ENCODE measurements at regions not wholly inside any gene's neighbourhood (a gene's known extent, or its start where the extent isn't known, plus 50 kb on each side); places are given as distances from the start of the nearest gene placed in this dataset.

DNA sequence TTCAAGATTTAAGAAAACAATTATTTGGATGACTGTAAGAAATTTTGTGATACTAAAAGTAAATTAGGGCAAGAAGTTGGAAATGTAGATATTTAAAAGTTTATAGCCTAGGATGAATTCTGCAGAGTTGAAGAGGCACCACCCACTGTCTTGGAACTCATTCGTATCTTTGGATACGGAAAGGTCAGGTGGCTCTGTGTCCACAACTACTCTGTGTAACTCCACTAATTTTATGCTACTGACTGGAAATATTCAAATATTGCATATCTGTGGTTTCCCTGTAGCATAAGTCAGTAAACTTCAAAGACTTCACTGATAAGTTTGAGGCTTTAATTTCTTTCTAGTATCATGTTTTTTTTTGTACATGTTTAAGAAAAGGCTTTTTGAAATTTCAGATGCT is 156.9 kb upstream of the RPRM start:
- DNase-seq (ENCODE audit: low spot score) (no peak), ATAC-seq (ENCODE audit: low read depth) (no peak)
- Histone ChIP-seq H3K36me3 (ENCODE audit: low read depth) (no peaks in the 10 kb centered on the region), H3K27me3 (ENCODE audit: insufficient read depth, poor library complexity, severe bottlenecking) (no peaks in the 10 kb centered on the region), H3K27ac (ENCODE audit: poor library complexity, severe bottlenecking) (no peak overlapping the region), H3K4me3 (ENCODE audit: severe bottlenecking) (no peak overlapping the region), H3K4me1 (ENCODE audit: insufficient read depth, poor library complexity, severe bottlenecking) (no peaks in the 10 kb centered on the region), H3K9me3 (ENCODE audit: severe bottlenecking) (no peaks in the 10 kb centered on the region)
- TF ChIP-seq, protein P1, sequence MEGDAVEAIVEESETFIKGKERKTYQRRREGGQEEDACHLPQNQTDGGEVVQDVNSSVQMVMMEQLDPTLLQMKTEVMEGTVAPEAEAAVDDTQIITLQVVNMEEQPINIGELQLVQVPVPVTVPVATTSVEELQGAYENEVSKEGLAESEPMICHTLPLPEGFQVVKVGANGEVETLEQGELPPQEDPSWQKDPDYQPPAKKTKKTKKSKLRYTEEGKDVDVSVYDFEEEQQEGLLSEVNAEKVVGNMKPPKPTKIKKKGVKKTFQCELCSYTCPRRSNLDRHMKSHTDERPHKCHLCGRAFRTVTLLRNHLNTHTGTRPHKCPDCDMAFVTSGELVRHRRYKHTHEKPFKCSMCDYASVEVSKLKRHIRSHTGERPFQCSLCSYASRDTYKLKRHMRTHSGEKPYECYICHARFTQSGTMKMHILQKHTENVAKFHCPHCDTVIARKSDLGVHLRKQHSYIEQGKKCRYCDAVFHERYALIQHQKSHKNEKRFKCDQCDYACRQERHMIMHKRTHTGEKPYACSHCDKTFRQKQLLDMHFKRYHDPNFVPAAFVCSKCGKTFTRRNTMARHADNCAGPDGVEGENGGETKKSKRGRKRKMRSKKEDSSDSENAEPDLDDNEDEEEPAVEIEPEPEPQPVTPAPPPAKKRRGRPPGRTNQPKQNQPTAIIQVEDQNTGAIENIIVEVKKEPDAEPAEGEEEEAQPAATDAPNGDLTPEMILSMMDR (IDR thresholded peaks at IDR 0.05; ENCODE audit: poor library complexity, severe bottlenecking), result no peak

DNA sequence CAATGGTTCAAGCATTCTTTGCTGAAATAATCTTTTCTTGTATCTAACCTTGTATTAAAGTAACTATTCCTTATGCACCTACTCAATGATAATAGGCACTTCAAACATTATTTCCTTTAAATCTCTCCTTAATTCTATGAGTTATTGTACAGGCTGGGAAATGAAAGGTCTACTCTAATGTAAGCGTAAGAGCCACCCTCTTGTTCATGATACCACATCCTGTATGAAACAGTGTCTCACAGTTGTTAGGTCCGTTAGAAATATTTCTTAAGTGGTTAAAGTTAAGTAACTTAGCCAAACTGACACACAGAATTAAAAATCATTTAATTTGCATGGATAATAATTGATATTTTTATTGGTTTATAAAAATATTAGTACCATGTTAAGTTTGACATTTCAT is 162.5 kb upstream of the RPRM start:
- no peaks in the 10 kb centered on the region for H3K27me3 ChIP-seq (ENCODE audit: insufficient read depth, poor library complexity, severe bottlenecking)
- no peak for DNase-seq (ENCODE audit: low spot score)
- no peaks in the 10 kb centered on the region for H3K9me3 ChIP-seq (ENCODE audit: severe bottlenecking)
- no peak for ATAC-seq (ENCODE audit: low read depth)
- TF ChIP-seq, protein P1 (IDR thresholded peaks at IDR 0.05; ENCODE audit: poor library complexity, severe bottlenecking), result no peak
- no peaks in the 10 kb centered on the region for H3K36me3 ChIP-seq (ENCODE audit: low read depth)
- no peaks in the 10 kb centered on the region for H3K4me1 ChIP-seq (ENCODE audit: insufficient read depth, poor library complexity, severe bottlenecking)
- no peak overlapping the region for H3K4me3 ChIP-seq (ENCODE audit: severe bottlenecking)
- no peak overlapping the region for H3K27ac ChIP-seq (ENCODE audit: poor library complexity, severe bottlenecking)

DNA sequence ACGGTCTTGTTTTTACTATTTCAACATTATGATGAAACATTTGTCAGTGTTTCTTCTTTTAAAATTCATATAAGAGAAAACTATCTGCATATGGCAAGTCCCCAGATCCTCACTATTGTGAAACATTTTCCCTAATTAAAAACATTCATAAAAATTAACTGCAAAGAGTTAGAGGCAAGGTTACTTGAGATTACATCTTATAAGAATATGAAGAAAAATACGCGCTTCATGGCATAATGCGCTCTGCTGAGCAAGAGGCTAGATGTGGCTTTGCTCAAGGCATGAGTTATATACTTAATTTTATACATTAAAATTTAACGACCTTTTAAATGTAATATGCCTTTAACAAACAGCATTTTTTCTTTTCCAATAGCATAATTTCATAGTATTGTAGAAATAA is 166.4 kb upstream of the RPRM start:
- no peaks in the 10 kb centered on the region for H3K4me1 ChIP-seq (ENCODE audit: insufficient read depth, poor library complexity, severe bottlenecking)
- no peaks in the 10 kb centered on the region for H3K27me3 ChIP-seq (ENCODE audit: insufficient read depth, poor library complexity, severe bottlenecking)
- no peaks in the 10 kb centered on the region for H3K36me3 ChIP-seq (ENCODE audit: low read depth)
- H3K4me3 ChIP-seq (ENCODE audit: severe bottlenecking), result no peak overlapping the region
- DNase-seq (ENCODE audit: low spot score), result no peak
- TF ChIP-seq, protein P1 (IDR thresholded peaks at IDR 0.05; ENCODE audit: poor library complexity, severe bottlenecking), result no peak
- ATAC-seq (ENCODE audit: low read depth), result no peak
- H3K9me3 ChIP-seq (ENCODE audit: severe bottlenecking), result no peaks in the 10 kb centered on the region
- H3K27ac ChIP-seq (ENCODE audit: poor library complexity, severe bottlenecking), result no peak overlapping the region

DNA sequence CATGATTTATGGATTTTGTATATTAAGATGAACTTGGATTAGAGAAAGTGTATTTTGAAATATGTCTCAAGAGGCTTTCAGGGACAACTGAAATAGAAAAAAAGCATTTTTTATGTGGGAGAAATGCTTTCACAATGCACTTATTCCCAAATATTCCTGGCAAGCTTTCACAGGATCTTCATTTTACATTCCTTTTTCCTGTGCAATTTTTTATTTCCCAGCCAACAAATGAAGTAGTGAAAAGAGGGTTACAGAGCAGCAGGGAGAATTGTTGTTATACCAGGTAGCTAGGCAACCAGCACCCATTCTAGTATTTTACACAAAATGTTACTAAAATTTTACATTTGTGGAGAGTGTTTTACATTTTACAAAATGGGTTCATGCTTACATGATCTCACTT is 167.0 kb upstream of the RPRM start:
- TF ChIP-seq, protein P1 (IDR thresholded peaks at IDR 0.05; ENCODE audit: poor library complexity, severe bottlenecking), result no peak
- Histone ChIP-seq H3K4me3 (ENCODE audit: severe bottlenecking) (no peak overlapping the region), H3K4me1 (ENCODE audit: insufficient read depth, poor library complexity, severe bottlenecking) (no peaks in the 10 kb centered on the region), H3K36me3 (ENCODE audit: low read depth) (no peaks in the 10 kb centered on the region), H3K27me3 (ENCODE audit: insufficient read depth, poor library complexity, severe bottlenecking) (no peaks in the 10 kb centered on the region), H3K27ac (ENCODE audit: poor library complexity, severe bottlenecking) (no peak overlapping the region), H3K9me3 (ENCODE audit: severe bottlenecking) (no peaks in the 10 kb centered on the region)
- ATAC-seq (ENCODE audit: low read depth) (no peak), DNase-seq (ENCODE audit: low spot score) (no peak)

DNA sequence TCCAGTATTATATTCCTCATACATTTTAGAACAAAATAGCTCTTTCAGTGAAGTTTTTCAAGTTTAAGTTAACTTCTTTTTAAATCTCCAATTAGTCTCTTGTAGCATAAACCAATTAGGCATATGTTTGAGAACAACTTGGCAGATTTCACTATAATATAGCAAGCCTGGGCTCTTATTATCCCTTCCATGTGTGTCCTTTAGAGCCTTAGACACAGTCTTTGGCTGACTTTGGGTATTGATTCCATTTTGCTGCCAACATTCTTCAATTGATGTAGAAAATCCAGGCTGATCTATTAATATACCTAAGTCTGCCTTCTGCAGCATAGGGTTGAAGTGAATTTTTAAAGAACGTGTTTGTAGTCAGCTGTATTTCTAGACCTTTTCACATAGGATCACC is 179.1 kb upstream of the RPRM start:
- Histone ChIP-seq H3K4me1 (ENCODE audit: insufficient read depth, poor library complexity, severe bottlenecking) (no peaks in the 10 kb centered on the region), H3K27ac (ENCODE audit: poor library complexity, severe bottlenecking) (no peak overlapping the region), H3K36me3 (ENCODE audit: low read depth) (no peaks in the 10 kb centered on the region), H3K4me3 (ENCODE audit: severe bottlenecking) (no peak overlapping the region), H3K9me3 (ENCODE audit: severe bottlenecking) (no peaks in the 10 kb centered on the region), H3K27me3 (ENCODE audit: insufficient read depth, poor library complexity, severe bottlenecking) (no peaks in the 10 kb centered on the region)
- TF ChIP-seq, protein P1 (IDR thresholded peaks at IDR 0.05; ENCODE audit: poor library complexity, severe bottlenecking), result no peak
- DNase-seq (ENCODE audit: low spot score) (no peak), ATAC-seq (ENCODE audit: low read depth) (no peak)
